Naive thymus-derived CD8-positive, alpha-beta T cell (primary cell): ENCODE measurements at regions not wholly inside any gene's neighbourhood (a gene's known extent, or its start where the extent isn't known, plus 50 kb on each side); places are given as distances from the start of the nearest gene placed in this dataset.

Experiments used
- ATAC-seq, 2 donors: fragments of 150-1000 bp; cut with Tn5 transposase in 1 of 2; sonication (Bioruptor Pico), chemical (Tn5 transposase) in 1 of 2; 1 replicate in 1 of 2; 2 replicates in 1 of 2; pipeline ENCODE4 v1.10.0; 2021; ENCODE audit warnings: mild to moderate bottlenecking in 2 of 2, moderate library complexity in 2 of 2
- POLR2A ChIA-PET: fragments of 350-600 bp; sonication (Branson Sonifier 250); formaldehyde crosslinking; loops from one replicate; lab custom pipeline; 2021; ENCODE audit warnings: antibody characterized with exemption; lab: Charles Lee
- DNase-seq, 10 donors: peaks; one replicate each; pipeline versions ENCODE4 v3.0.0 to v3.0.0-alpha.2; 2020 to 2022
- H3K27ac Mint-ChIP-seq, 10 donors: one replicate each; pipeline ENCODE4 v1.8.0; 2020 to 2022; ENCODE audit warnings: mild to moderate bottlenecking in 10 of 10, mixed read lengths in 10 of 10, moderate library complexity in 4 of 10, inconsistent platforms in 1 of 10
- H3K27me3 Mint-ChIP-seq, 5 donors: one replicate each; pipeline ENCODE4 v1.8.0; 2021 to 2022; ENCODE audit warnings: mixed read lengths in 5 of 5
- H3K36me3 Mint-ChIP-seq, 3 donors: one replicate each; pipeline ENCODE4 v1.8.0; 2020 to 2022; ENCODE audit warnings: mixed read lengths in 3 of 3, mild to moderate bottlenecking in 2 of 3, inconsistent platforms in 1 of 3
- H3K4me1 Mint-ChIP-seq, 4 donors: one replicate each; pipeline ENCODE4 v1.8.0; 2021 to 2022; ENCODE audit warnings: mixed read lengths in 4 of 4
- H3K4me3 Mint-ChIP-seq, 10 donors: one replicate each; pipeline ENCODE4 v1.8.0; 2020 to 2022; ENCODE audit warnings: mild to moderate bottlenecking in 10 of 10, mixed read lengths in 10 of 10, moderate library complexity in 6 of 10, inconsistent platforms in 1 of 10
- H3K9me3 Mint-ChIP-seq, 9 donors: one replicate each; pipeline ENCODE4 v1.8.0; 2020 to 2022; ENCODE audit warnings: mixed read lengths in 9 of 9, mild to moderate bottlenecking in 3 of 9, inconsistent platforms in 1 of 9, moderate library complexity in 1 of 9

DNA sequence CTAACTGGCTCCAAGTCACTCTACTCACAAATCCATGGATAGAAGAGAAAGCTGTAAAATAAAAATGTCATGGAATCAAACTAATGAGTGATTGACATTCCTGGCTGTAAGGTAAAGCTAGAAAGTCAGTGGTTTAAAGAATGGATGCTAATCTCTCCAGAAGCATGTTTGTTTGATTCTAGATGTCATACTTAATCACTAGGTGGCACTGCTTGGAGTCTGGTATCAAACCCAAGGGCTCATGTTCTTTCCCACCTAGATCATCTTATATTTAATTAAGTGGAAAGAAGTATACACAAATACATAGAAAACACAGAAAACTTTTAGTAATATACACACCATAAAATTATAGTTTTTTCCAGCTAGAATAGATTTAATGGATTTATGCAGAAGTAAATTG is 2666.6 kb downstream of the PCDH7 start:
- H3K4me3 Mint-ChIP-seq, result no peak overlapping the region
- peaks cover 2 to 39% (median 13%) of the 10 kb centered on the region in 9 donors for H3K9me3 Mint-ChIP-seq
- H3K4me1 Mint-ChIP-seq, result no peaks in the 10 kb centered on the region
- H3K27me3 Mint-ChIP-seq, result no peaks in the 10 kb centered on the region
- DNase-seq (no peak), ATAC-seq (no peak)
- POLR2A ChIA-PET, result no interaction called here
- no peak overlapping the region for H3K27ac Mint-ChIP-seq
- H3K36me3 Mint-ChIP-seq, result peaks cover 0 to 8% (median 0%) of the 10 kb centered on the region in 3 donors

DNA sequence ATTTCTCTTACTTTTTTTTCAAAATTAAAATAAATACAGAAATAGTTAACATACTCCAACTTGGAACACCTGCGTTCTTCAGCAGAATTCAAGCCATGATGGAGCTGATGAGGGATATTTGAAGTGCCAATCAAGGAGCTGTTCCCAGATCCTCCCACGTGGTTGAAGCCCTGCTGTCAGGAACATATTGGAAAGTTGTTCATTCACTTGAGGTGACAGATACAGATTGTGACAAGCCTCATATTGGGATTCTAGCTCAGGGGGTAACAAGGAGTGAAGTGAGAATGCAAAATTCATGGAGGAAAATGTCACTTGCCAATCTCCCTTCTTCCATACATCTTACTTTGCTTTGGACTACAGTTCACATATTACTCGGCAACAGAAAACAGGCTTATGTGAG is 2670.8 kb downstream of the PCDH7 start:
- H3K27me3 Mint-ChIP-seq, result no peaks in the 10 kb centered on the region
- H3K27ac Mint-ChIP-seq, result no peak overlapping the region
- no peaks in the 10 kb centered on the region for H3K36me3 Mint-ChIP-seq
- no peaks in the 10 kb centered on the region for H3K4me1 Mint-ChIP-seq
- no peak for DNase-seq
- no peak for ATAC-seq
- POLR2A ChIA-PET, result no interaction called here
- H3K4me3 Mint-ChIP-seq, result no peak overlapping the region
- H3K9me3 Mint-ChIP-seq, result peaks cover 0 to 11% (median 0%) of the 10 kb centered on the region in 9 donors

DNA sequence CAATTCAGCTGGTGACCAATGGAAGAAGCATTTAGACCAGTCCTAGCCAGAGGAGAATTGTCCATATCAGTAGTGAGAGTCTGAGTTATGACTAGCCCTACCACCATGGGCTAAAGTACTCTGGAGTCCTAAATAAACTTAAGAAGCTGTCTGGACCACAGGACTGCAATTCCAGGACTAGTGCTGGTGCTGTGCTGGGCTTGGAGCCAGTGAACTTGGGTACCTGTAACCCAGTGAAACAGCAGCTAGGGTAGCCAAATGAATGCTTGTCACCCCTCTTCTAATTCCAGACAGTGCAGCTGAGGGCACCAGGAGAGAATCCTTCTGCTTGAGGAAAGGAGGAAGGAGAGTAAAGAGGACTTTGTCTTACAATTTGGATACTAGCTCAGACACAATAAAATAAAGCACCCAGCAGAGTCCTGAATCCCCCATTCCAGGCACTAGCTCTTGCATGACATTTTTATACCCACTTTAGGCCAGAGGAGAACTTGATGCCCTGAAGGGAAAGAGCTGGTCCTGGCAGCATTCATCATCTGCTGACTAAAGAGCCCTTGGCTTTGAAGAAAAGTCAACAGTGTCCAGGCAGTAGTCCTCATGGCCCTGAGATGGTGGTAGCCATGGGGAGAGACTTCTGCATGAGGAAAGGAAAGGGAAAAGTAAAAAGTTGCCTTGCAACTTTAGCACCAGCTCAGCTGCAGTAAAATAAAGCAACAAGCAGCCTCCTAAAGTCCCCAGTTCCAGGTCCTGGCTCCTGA is 2675.7 kb downstream of the PCDH7 start:
- ATAC-seq (no peak), DNase-seq (no peak)
- Mint-ChIP-seq H3K27ac (no peak overlapping the region), H3K4me1 (no peaks in the 10 kb centered on the region), H3K4me3 (no peak overlapping the region), H3K36me3 (peaks cover 0 to 4% (median 0%) of the 10 kb centered on the region in 3 donors), H3K27me3 (no peaks in the 10 kb centered on the region), H3K9me3 (peaks cover 0 to 24% (median 10%) of the 10 kb centered on the region in 9 donors)
- POLR2A ChIA-PET, result no interaction called here

DNA sequence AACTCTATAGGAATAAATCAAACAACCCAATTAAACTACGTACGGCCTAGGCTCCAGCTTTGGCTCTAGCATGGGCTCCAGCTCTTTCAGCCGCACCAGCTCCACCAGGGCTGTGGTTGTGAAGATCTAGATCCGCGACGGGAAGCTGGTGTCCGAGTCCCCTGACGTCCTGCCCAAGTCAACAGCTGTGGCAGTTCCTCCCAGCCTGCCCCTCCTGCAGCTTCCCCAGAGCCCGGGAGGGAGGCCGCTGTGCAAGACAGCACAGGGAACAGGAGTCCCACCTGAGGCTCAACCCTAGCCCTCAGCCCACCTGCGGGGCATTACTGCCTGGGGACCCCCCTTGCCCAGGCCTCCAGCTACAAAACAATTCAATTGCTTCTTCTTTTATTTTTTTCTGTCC is 2680.3 kb downstream of the PCDH7 start:
- H3K9me3 Mint-ChIP-seq, result peaks cover 0 to 46% (median 14%) of the 10 kb centered on the region in 9 donors
- no peak for DNase-seq
- no peaks in the 10 kb centered on the region for H3K27me3 Mint-ChIP-seq
- H3K4me3 Mint-ChIP-seq, result no peak overlapping the region
- ATAC-seq, result no peak
- H3K4me1 Mint-ChIP-seq, result no peaks in the 10 kb centered on the region
- POLR2A ChIA-PET, result no interaction called here
- no peak overlapping the region for H3K27ac Mint-ChIP-seq
- H3K36me3 Mint-ChIP-seq, result peaks cover 0 to 4% (median 0%) of the 10 kb centered on the region in 3 donors

DNA sequence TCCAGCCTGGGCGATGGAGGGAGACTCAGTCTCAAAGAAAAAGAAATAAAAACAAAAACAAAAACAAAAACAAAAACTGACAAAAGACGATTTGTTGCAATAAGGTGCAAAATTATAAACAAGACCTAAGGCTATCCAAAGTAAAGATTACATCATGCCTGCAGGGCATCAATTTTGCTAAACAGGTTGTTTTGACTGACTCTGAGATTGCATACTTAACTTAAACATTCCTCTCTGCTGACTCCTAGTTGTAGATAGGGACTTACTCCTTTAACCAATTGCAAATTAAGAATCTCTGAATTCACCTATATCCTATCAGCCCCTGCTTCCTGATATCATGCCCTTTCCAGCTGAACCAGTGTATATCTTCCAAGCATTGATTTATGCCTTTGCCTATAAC is 2687.3 kb downstream of the PCDH7 start:
- Mint-ChIP-seq H3K36me3 (no peaks in the 10 kb centered on the region), H3K27me3 (no peaks in the 10 kb centered on the region), H3K9me3 (peaks cover 7 to 60% (median 14%) of the 10 kb centered on the region in 9 donors), H3K4me3 (no peak overlapping the region), H3K27ac (no peak overlapping the region), H3K4me1 (no peaks in the 10 kb centered on the region)
- no peak for DNase-seq
- no peak for ATAC-seq
- POLR2A ChIA-PET, result no interaction called here

DNA sequence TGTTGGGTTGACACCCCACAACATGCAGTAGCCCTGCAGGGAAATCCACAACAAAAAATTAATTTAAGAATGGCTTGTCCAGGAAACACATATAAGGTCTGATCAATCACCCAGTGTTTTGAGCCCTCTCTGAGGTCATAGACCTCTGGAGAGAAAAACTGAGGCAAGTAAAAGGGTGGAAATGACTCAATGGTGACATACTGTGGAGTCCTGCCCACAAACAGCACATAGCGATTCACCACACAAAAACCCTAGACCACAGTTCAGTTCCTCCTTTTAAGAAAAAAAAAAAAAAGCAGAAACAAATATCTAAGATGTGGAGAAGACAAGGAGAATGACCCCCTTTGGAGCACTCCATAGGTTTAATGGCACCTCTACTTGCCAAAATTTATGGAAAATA is 2691.0 kb downstream of the PCDH7 start:
- peaks cover 9 to 41% (median 16%) of the 10 kb centered on the region in 9 donors for H3K9me3 Mint-ChIP-seq
- H3K27me3 Mint-ChIP-seq, result no peaks in the 10 kb centered on the region
- DNase-seq, result no peak
- no peaks in the 10 kb centered on the region for H3K4me1 Mint-ChIP-seq
- H3K27ac Mint-ChIP-seq, result no peak overlapping the region
- H3K4me3 Mint-ChIP-seq, result no peak overlapping the region
- POLR2A ChIA-PET, result no interaction called here
- no peaks in the 10 kb centered on the region for H3K36me3 Mint-ChIP-seq
- no peak for ATAC-seq

DNA sequence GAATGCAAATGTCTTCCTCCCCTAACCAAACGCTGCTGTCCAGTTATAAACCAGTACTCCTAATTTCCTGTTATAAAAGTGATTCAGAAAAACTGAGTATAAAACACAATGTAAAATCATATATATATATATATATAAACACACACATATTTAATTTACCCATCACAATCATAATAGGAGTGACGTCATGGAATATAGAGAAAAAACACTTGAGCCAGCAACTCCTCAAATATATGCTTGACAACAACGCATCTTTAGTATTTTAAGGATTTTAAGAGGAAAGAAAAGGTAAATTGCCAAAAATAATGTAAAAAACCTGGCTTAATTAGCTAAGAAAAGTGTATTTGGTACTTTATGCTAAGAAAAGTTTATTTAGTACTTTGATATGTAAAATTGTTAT is 2701.7 kb downstream of the PCDH7 start:
- Mint-ChIP-seq H3K27me3 (no peaks in the 10 kb centered on the region), H3K4me1 (no peaks in the 10 kb centered on the region), H3K4me3 (no peak overlapping the region), H3K27ac (no peak overlapping the region), H3K36me3 (no peaks in the 10 kb centered on the region), H3K9me3 (peaks cover 0 to 38% (median 8%) of the 10 kb centered on the region in 9 donors)
- no peak for DNase-seq
- POLR2A ChIA-PET, result no interaction called here
- no peak for ATAC-seq

DNA sequence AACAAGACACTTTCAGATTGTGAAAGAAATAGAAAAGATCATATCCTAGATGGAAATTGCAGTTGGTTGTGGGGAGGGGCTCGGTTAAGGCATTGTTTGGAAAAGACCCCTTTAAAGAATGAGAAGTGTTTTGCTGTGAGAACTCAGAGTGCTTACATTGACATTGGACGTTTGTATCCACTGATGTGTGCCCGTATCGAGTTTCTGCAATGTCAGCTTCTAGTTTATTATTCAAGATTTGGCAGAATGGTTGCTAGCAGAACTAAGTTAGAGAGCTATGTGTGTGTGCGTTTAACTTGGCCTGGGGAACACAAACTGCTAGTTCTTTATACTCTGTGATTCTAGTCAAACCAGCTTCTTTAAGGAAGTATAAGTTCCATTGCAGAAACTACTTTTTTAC is 2702.5 kb downstream of the PCDH7 start:
- H3K27ac Mint-ChIP-seq, result no peak overlapping the region
- POLR2A ChIA-PET, result no interaction called here
- no peak overlapping the region for H3K4me3 Mint-ChIP-seq
- DNase-seq, result no peak
- peaks cover 0 to 35% (median 5%) of the 10 kb centered on the region in 9 donors for H3K9me3 Mint-ChIP-seq
- no peaks in the 10 kb centered on the region for H3K27me3 Mint-ChIP-seq
- ATAC-seq, result no peak
- H3K4me1 Mint-ChIP-seq, result no peaks in the 10 kb centered on the region
- no peaks in the 10 kb centered on the region for H3K36me3 Mint-ChIP-seq

DNA sequence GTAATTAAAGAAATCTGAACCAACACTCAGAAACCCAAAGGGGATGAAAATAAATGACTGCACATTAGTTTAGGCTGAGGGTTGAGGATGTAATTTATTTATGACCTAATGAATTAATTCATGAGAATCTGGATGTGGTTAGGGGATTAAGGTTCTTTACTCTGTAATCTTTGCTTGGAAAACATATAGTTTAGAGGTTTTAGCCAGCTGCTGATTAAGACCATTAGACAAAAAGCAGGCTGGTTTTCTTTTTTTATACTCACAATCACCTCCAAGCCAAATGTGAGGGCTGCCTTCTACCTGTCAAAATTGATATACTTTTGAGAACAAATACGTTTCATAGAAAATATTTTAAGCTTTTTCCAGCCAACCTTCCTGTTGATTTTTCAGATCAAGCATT is 2705.8 kb downstream of the PCDH7 start:
- DNase-seq, result no peak
- no peak for ATAC-seq
- H3K4me3 Mint-ChIP-seq, result no peak overlapping the region
- H3K27ac Mint-ChIP-seq, result no peak overlapping the region
- H3K9me3 Mint-ChIP-seq, result peaks cover 2 to 32% (median 10%) of the 10 kb centered on the region in 9 donors
- no peaks in the 10 kb centered on the region for H3K36me3 Mint-ChIP-seq
- POLR2A ChIA-PET, result no interaction called here
- no peaks in the 10 kb centered on the region for H3K4me1 Mint-ChIP-seq
- no peaks in the 10 kb centered on the region for H3K27me3 Mint-ChIP-seq

DNA sequence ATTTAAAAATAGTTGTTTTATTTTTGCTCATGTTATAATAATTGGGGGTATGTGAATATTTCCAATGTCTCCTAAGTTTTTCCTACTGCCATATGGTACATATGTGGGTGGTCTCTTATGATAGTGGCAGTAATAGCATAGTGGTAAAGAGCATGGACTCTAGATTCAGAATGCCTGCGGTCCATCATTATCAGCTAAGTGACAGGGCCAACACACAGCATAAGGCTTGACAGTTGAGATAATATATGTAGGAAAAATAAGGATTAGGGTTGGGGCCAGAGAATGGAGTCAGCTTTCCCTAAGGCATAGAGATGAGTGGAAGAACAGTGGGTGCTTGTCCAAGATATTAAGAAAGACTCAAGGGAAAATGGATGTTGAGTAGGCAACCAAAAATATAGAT is 2707.5 kb downstream of the PCDH7 start:
- Mint-ChIP-seq H3K4me1 (no peaks in the 10 kb centered on the region), H3K27ac (no peak overlapping the region), H3K36me3 (no peaks in the 10 kb centered on the region), H3K9me3 (peaks cover 2 to 30% (median 10%) of the 10 kb centered on the region in 9 donors), H3K27me3 (no peaks in the 10 kb centered on the region), H3K4me3 (no peak overlapping the region)
- ATAC-seq, result no peak
- no peak for DNase-seq
- POLR2A ChIA-PET, result no interaction called here

DNA sequence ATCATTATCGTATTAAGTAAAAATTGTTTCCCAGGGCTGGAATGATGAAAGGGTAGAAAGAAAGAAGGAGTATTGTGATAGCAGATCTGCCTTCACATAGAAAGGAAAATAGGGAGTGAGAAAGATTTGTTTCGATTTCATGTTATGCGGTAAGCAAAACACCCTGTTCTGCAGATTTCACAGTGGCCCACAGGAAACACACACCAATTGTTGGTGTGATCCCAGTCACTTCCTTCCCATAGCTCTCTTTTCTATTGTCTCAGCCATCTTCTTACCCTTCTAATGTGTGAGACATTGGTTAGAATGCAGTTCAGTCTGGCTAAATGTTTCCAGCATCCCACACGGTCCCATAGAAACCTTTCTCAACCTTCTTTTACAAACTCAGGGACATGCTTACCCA is 2709.8 kb downstream of the PCDH7 start:
- Mint-ChIP-seq H3K4me3 (no peak overlapping the region), H3K9me3 (peaks cover 0 to 28% (median 9%) of the 10 kb centered on the region in 9 donors), H3K27ac (no peak overlapping the region), H3K27me3 (no peaks in the 10 kb centered on the region), H3K36me3 (no peaks in the 10 kb centered on the region), H3K4me1 (no peaks in the 10 kb centered on the region)
- POLR2A ChIA-PET, result no interaction called here
- no peak for DNase-seq
- ATAC-seq, result no peak

DNA sequence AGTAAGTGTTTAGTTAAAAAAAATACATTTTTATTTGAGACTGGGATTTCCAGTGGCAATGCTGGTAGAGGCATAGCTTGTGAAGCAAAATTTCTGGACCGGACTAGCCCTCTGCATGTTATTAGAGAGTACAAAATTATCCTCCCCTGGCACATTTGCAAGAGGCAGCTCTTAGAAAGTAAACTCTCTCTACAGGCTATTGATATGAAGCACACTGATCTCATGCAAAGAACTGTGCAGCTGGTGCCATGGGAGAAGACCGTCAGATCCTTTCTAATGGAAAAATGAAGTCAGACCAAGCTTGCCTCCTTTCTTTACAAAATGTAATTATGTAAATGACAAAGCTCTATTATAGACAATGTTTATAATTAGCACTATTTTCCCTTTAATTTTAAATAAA is 2717.2 kb downstream of the PCDH7 start:
- DNase-seq (no peak), ATAC-seq (no peak)
- no peaks in the 10 kb centered on the region for H3K27me3 Mint-ChIP-seq
- H3K4me3 Mint-ChIP-seq, result no peak overlapping the region
- no peak overlapping the region for H3K27ac Mint-ChIP-seq
- no peaks in the 10 kb centered on the region for H3K4me1 Mint-ChIP-seq
- H3K36me3 Mint-ChIP-seq, result no peaks in the 10 kb centered on the region
- POLR2A ChIA-PET, result no interaction called here
- H3K9me3 Mint-ChIP-seq, result peaks cover 0 to 15% (median 4%) of the 10 kb centered on the region in 9 donors

DNA sequence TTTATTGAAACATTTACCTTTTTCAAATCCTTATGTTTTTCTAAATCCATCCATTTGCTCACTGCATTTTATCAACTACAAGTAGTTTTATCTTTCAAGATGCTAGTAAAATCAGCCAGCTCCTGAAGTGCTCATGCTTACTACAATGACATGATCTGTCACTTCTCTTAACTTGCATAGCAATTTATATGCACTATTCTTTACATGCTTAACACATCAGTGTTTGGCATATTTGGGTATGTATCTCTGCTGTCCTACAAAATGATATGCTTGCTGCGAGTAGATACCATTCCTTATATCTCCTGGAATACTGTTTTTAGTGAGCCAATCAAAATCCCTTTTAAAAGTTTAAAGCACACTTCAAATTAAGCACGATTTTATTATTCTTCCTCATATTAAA is 2726.8 kb downstream of the PCDH7 start:
- Mint-ChIP-seq H3K9me3 (peaks cover 0 to 16% (median 7%) of the 10 kb centered on the region in 9 donors), H3K36me3 (no peaks in the 10 kb centered on the region), H3K27me3 (no peaks in the 10 kb centered on the region), H3K4me1 (no peaks in the 10 kb centered on the region), H3K27ac (no peak overlapping the region), H3K4me3 (no peak overlapping the region)
- POLR2A ChIA-PET, result no interaction called here
- ATAC-seq (no peak), DNase-seq (no peak)

DNA sequence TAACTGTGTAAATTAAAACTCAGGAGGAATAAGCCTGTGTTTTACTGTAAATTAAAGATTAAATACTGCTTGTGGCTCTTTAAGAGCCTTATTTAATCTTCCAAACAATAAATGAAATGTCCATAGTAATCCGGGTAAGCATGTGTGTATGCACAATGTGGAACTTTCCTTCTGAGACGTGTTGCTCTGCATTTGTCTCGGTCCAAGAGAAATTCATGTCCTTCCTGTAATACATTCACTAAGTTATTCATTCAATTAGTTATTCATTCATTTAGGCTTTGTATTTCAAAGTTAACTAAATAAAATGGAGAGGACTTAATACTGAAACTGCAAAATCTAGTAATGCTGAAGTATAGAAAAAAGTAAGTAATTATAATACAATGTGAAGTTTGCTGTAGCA is 2728.8 kb downstream of the PCDH7 start:
- Mint-ChIP-seq H3K4me3 (no peak overlapping the region), H3K36me3 (no peaks in the 10 kb centered on the region), H3K27me3 (no peaks in the 10 kb centered on the region), H3K27ac (no peak overlapping the region), H3K9me3 (peaks cover 0 to 20% (median 8%) of the 10 kb centered on the region in 9 donors), H3K4me1 (no peaks in the 10 kb centered on the region)
- POLR2A ChIA-PET, result no interaction called here
- no peak for DNase-seq
- ATAC-seq, result no peak
